DOHH2 (cell line): ENCODE measurements at regions not wholly inside any gene's neighbourhood (a gene's known extent, or its start where the extent isn't known, plus 50 kb on each side); places are given as distances from the start of the nearest gene placed in this dataset.

Experiments used
- H3F3A ChIP-seq: fragments of 200-600 bp; sonication (generic), shearing (Covaris generic); 2 replicates; pipeline ENCODE4 v1.6.0; 2016; ENCODE audit warnings: antibody characterized with exemption, mild to moderate bottlenecking; ENCODE audit not compliant: control insufficient read depth, insufficient read depth
- H3K27ac ChIP-seq: fragments of 200-600 bp; sonication (generic); 2 replicates; pipeline ENCODE4 v1.5.1; 2014; ENCODE audit warnings: low read depth, mild to moderate bottlenecking, low read length, moderate library complexity
- H3K27me3 ChIP-seq: fragments of 200-600 bp; sonication (generic); 2 replicates; pipeline ENCODE4 v1.6.1; 2014; ENCODE audit warnings: mild to moderate bottlenecking, low read length, mixed read lengths; ENCODE audit not compliant: control insufficient read depth
- H3K36me3 ChIP-seq: fragments of 200-600 bp; sonication (generic); 2 replicates; pipeline ENCODE4 v1.6.1; 2014; ENCODE audit warnings: mild to moderate bottlenecking, low read length, moderate library complexity, mixed read lengths; ENCODE audit not compliant: control insufficient read depth
- H3K4me1 ChIP-seq: fragments of 200-600 bp; sonication (generic); 2 replicates; pipeline ENCODE4 v1.6.1; 2014; ENCODE audit warnings: mild to moderate bottlenecking, low read length, mixed read lengths; ENCODE audit not compliant: control insufficient read depth
- H3K4me2 ChIP-seq: fragments of 200-600 bp; sonication (generic); 2 replicates; pipeline ENCODE4 v1.6.0; 2014; ENCODE audit warnings: mild to moderate bottlenecking, low read length, moderate library complexity
- H3K4me3 ChIP-seq: fragments of 200-600 bp; sonication (generic); 2 replicates; pipeline ENCODE4 v1.5.1; 2014; ENCODE audit warnings: mild to moderate bottlenecking, low read length, mixed read lengths
- H3K79me2 ChIP-seq: fragments of 200-600 bp; sonication (generic); 2 replicates; pipeline ENCODE4 v1.6.1; 2014; ENCODE audit warnings: mild to moderate bottlenecking, low read length, mixed read lengths; ENCODE audit not compliant: control insufficient read depth
- H3K9me2 ChIP-seq: fragments of 200-600 bp; sonication (generic); replicated peaks from 2 replicates; pipeline ENCODE4 v1.6.1; 2014; ENCODE audit warnings: mild to moderate bottlenecking, low read length, mixed read lengths; ENCODE audit not compliant: control insufficient read depth
- H3K9me3 ChIP-seq: fragments of 200-600 bp; sonication (generic); 2 replicates; pipeline ENCODE4 v1.6.1; 2014; ENCODE audit warnings: antibody characterized with exemption, low read length, mixed read lengths; ENCODE audit not compliant: control insufficient read depth, insufficient read depth
- H4K20me1 ChIP-seq: fragments of 200-600 bp; sonication (generic); 2 replicates; pipeline ENCODE4 v1.6.0; 2014; ENCODE audit warnings: low read depth, mild to moderate bottlenecking, antibody characterized with exemption, low read length, moderate library complexity; ENCODE audit not compliant: control insufficient read depth, insufficient read depth
- EZH2phosphoT487 ChIP-seq: fragments of 200-600 bp; sonication (generic); IDR thresholded peaks from 2 replicates; pipeline ENCODE4 v1.6.1; 2017; ENCODE audit warnings: borderline replicate concordance, mild to moderate bottlenecking, antibody characterized with exemption, low read length, moderate library complexity, mixed read lengths
- TF ChIP-seq, protein P1 (sequence below): fragments of 200-600 bp; sonication (generic); IDR thresholded peaks from one replicate; pipeline ENCODE4 v1.5.1; 2014; ENCODE audit warnings: antibody characterized with exemption, mild to moderate bottlenecking, low read depth, low read length; ENCODE audit not compliant: poor library complexity, severe bottlenecking

DNA sequence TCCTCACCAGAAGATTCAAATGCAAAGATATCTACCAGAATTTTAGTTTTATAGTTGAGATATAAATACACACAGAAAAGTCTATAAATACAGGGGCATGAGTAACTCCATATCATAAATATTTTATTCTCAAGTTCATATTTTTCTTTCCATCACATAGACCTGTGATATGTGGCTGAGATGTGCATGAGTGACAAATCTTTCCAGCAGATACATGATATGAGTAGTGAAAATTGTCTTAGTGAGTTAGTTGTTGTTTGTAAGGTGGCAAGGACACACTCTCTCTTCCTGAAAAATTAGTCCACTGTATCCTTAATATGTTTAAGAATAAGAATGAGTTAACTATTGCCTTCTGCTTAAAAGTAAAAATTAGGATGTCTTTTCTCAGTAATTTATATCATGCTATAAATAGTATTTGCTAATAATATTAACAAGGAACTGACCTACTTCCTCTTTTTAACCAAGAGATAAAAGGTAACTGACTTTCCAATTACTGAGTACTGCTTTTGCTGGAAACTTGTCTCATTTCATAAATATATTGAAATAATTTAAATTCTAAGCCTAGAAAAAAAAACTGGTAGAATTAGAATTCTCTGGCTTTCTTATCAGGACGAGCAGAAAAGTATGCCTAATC, 85.2 kb upstream of the SESTD1 start:
- H3K4me3 ChIP-seq, result peak overlapping the region; percentile 42
- H3K9me3 ChIP-seq, result no peaks in the 10 kb centered on the region
- peak overlapping the region; percentile 64 for H3K4me2 ChIP-seq
- H3K9me2 ChIP-seq, result no peaks in the 10 kb centered on the region
- no peaks in the 10 kb centered on the region for H3F3A ChIP-seq
- H3K27ac ChIP-seq, result no peak overlapping the region
- H3K36me3 ChIP-seq, result no peaks in the 10 kb centered on the region
- H3K79me2 ChIP-seq, result no peaks in the 10 kb centered on the region
- no peaks in the 10 kb centered on the region for H4K20me1 ChIP-seq
- no peaks in the 10 kb centered on the region for H3K27me3 ChIP-seq
- no peak for TF ChIP-seq EZH2phosphoT487
- TF ChIP-seq, protein P1, sequence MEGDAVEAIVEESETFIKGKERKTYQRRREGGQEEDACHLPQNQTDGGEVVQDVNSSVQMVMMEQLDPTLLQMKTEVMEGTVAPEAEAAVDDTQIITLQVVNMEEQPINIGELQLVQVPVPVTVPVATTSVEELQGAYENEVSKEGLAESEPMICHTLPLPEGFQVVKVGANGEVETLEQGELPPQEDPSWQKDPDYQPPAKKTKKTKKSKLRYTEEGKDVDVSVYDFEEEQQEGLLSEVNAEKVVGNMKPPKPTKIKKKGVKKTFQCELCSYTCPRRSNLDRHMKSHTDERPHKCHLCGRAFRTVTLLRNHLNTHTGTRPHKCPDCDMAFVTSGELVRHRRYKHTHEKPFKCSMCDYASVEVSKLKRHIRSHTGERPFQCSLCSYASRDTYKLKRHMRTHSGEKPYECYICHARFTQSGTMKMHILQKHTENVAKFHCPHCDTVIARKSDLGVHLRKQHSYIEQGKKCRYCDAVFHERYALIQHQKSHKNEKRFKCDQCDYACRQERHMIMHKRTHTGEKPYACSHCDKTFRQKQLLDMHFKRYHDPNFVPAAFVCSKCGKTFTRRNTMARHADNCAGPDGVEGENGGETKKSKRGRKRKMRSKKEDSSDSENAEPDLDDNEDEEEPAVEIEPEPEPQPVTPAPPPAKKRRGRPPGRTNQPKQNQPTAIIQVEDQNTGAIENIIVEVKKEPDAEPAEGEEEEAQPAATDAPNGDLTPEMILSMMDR, result no peak
- peaks cover 29% of the 10 kb centered on the region for H3K4me1 ChIP-seq

DNA sequence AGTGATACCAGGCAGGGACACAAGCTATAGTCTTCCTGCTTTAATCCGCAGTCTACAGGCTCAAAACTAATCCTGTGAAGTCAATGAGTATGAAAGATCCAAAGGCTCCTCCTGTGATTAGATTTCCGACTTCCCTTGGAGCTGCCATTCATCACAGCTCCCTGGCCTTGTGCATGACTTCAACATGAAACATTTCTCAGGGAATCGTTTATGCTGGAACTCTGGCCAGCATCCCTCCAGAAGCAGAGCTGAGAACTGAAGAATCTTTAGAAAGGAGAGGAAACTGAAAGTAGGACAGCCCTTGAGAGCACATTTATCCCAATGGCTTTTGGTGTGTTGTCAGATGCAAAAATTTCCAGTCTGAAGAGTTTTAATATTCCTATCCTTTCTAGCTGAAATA, 84.3 kb upstream of the SESTD1 start:
- Histone ChIP-seq H3K9me3 (no peaks in the 10 kb centered on the region), H3K4me3 (no peak overlapping the region), H3K4me1 (peaks cover 29% of the 10 kb centered on the region), H3F3A (no peaks in the 10 kb centered on the region), H4K20me1 (no peaks in the 10 kb centered on the region), H3K36me3 (no peaks in the 10 kb centered on the region), H3K79me2 (no peaks in the 10 kb centered on the region), H3K27ac (no peak overlapping the region), H3K9me2 (no peaks in the 10 kb centered on the region), H3K4me2 (no peak overlapping the region), H3K27me3 (no peaks in the 10 kb centered on the region)
- TF ChIP-seq, protein P1, result no peak
- no peak for TF ChIP-seq EZH2phosphoT487

DNA sequence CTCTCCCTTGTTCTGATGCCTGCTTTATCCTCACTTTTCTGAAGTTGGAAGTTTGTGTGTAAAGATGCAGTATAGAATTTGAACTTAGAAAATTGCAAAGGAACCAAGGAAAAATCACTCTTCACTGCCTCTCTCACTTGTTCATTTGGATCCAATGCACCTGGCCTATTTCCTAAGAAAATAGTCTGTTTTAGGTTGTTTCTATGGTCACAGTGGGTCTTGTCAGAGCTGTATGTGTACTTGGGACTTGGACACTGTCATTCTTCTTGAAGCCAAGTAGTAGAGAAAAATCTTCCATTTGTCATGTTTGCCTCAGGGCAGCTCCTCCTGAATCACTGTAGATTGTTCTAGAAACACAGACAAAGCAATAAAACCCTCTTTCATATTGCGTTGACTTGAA, 80.3 kb upstream of the SESTD1 start:
- Histone ChIP-seq H3K9me3 (no peaks in the 10 kb centered on the region), H3K36me3 (no peaks in the 10 kb centered on the region), H4K20me1 (no peaks in the 10 kb centered on the region), H3K9me2 (no peaks in the 10 kb centered on the region), H3F3A (no peaks in the 10 kb centered on the region), H3K79me2 (no peaks in the 10 kb centered on the region), H3K4me2 (no peak overlapping the region), H3K4me3 (no peak overlapping the region), H3K27ac (no peak overlapping the region), H3K4me1 (peaks cover 11% of the 10 kb centered on the region), H3K27me3 (no peaks in the 10 kb centered on the region)
- no peak for TF ChIP-seq EZH2phosphoT487
- TF ChIP-seq, protein P1, result no peak
